WTC11 (cell line): ENCODE measurements at regions not wholly inside any gene's neighbourhood (a gene's known extent, or its start where the extent isn't known, plus 50 kb on each side); places are given as distances from the start of the nearest gene placed in this dataset.

Experiments used
- ATAC-seq: fragments of 200-7000 bp; cut with Tn5 transposase; 2 replicates; pipeline ENCODE4 v1.10.0; 2021; ENCODE audit warnings: mild to moderate bottlenecking, moderate library complexity
- CTCF ChIA-PET: fragments of 300-600 bp; sonication (Branson Sonifier 250); formaldehyde crosslinking; loops from one replicate; lab custom pipeline; 2021; ENCODE audit warnings: antibody characterized with exemption; lab: Charles Lee
- POLR2A ChIA-PET: fragments of 350-600 bp; sonication (Branson Sonifier 250); formaldehyde crosslinking; loops from one replicate; lab custom pipeline; 2021; ENCODE audit warnings: antibody characterized with exemption; lab: Charles Lee
- DNase-seq: peaks from one replicate; pipeline ENCODE4 v3.0.0; 2021; ENCODE audit warnings: low spot score
- H3K27ac Mint-ChIP-seq: 2 replicates; pipeline ENCODE4 v1.8.0; 2021; ENCODE audit warnings: mixed read lengths
- H3K27me3 Mint-ChIP-seq: 2 replicates; pipeline ENCODE4 v1.8.0; 2021; ENCODE audit warnings: low read depth, mild to moderate bottlenecking, moderate library complexity, mixed read lengths
- H3K36me3 Mint-ChIP-seq: 2 replicates; pipeline ENCODE4 v1.8.0; 2021; ENCODE audit warnings: mixed read lengths
- H3K4me1 Mint-ChIP-seq: 2 replicates; pipeline ENCODE4 v1.8.0; 2022; ENCODE audit warnings: mixed read lengths
- H3K4me3 Mint-ChIP-seq: 2 replicates; pipeline ENCODE4 v1.8.0; 2021; ENCODE audit warnings: mild to moderate bottlenecking, moderate library complexity, mixed read lengths
- H3K9me3 Mint-ChIP-seq: 2 replicates; pipeline ENCODE4 v1.8.0; 2021; ENCODE audit warnings: mixed read lengths
- EMX1 ChIP-seq: fragments of 250-450 bp; sonication (Bioruptor Pico); IDR thresholded peaks from 2 replicates; pipeline ENCODE4 v1.8.0; 2021; ENCODE audit warnings: mild to moderate bottlenecking
- ESRRA ChIP-seq: sonication (generic); formaldehyde crosslinking; IDR thresholded peaks from 2 replicates; pipeline ENCODE4 v1.8.1; 2022; ENCODE audit warnings: mild to moderate bottlenecking, missing genetic modification reagents, borderline replicate concordance
- JUN ChIP-seq: sonication (generic); formaldehyde crosslinking; IDR thresholded peaks from 2 replicates; pipeline ENCODE4 v1.8.0; 2023; ENCODE audit warnings: mild to moderate bottlenecking, missing genetic modification reagents
- MYBL2 ChIP-seq: sonication (generic); formaldehyde crosslinking; IDR thresholded peaks from 2 replicates; pipeline ENCODE4 v1.8.1; 2023; ENCODE audit warnings: mild to moderate bottlenecking, moderate library complexity, missing genetic modification reagents
- SMAD3 ChIP-seq: sonication (generic); formaldehyde crosslinking; IDR thresholded peaks from 2 replicates; pipeline ENCODE4 v1.8.0; 2022; ENCODE audit warnings: missing genetic modification reagents, mild to moderate bottlenecking, borderline replicate concordance
- SOX15 ChIP-seq: fragments of 250-450 bp; sonication (Bioruptor Pico); IDR thresholded peaks from 2 replicates; pipeline ENCODE4 v1.9.0; 2021; ENCODE audit warnings: mild to moderate bottlenecking
- ZNF219 ChIP-seq: sonication (generic); formaldehyde crosslinking; IDR thresholded peaks from 2 replicates; pipeline ENCODE4 v1.8.0; 2023; ENCODE audit warnings: missing genetic modification reagents, mild to moderate bottlenecking, borderline replicate concordance
- TF ChIP-seq, protein P1 (sequence below): sonication (generic); formaldehyde crosslinking; IDR thresholded peaks from 2 replicates; pipeline ENCODE4 v1.8.0; 2022; ENCODE audit warnings: mild to moderate bottlenecking, missing genetic modification reagents
- TF ChIP-seq, protein P2 (sequence below): sonication (generic); formaldehyde crosslinking; conservative IDR thresholded peaks from 2 replicates; pipeline ENCODE4 v1.8.1; 2023; ENCODE audit warnings: mild to moderate bottlenecking, low read depth, missing genetic modification reagents, moderate library complexity
- TF ChIP-seq, protein P3 (sequence below): fragments of 250-450 bp; sonication (Bioruptor Pico); IDR thresholded peaks from 2 replicates; pipeline ENCODE4 v1.8.0; 2021; ENCODE audit warnings: mild to moderate bottlenecking
- TF ChIP-seq, protein P4 (sequence below): fragments of 250-450 bp; sonication (Bioruptor Pico); IDR thresholded peaks from 2 replicates; pipeline ENCODE4 v1.9.0; 2021; ENCODE audit warnings: mild to moderate bottlenecking
- TF ChIP-seq, protein P5 (sequence below): sonication (generic); formaldehyde crosslinking; IDR thresholded peaks from 2 replicates; pipeline ENCODE4 v1.8.0; 2022; ENCODE audit warnings: missing genetic modification reagents
- TF ChIP-seq, protein P6 (sequence below): sonication (generic); formaldehyde crosslinking; IDR thresholded peaks from 2 replicates; pipeline ENCODE4 v1.8.0; 2022; ENCODE audit warnings: mild to moderate bottlenecking, missing genetic modification reagents
- TF ChIP-seq, protein P7 (sequence below): sonication (generic); formaldehyde crosslinking; IDR thresholded peaks from 2 replicates; pipeline ENCODE4 v1.8.1; 2023; ENCODE audit warnings: mild to moderate bottlenecking, missing genetic modification reagents, borderline replicate concordance

DNA sequence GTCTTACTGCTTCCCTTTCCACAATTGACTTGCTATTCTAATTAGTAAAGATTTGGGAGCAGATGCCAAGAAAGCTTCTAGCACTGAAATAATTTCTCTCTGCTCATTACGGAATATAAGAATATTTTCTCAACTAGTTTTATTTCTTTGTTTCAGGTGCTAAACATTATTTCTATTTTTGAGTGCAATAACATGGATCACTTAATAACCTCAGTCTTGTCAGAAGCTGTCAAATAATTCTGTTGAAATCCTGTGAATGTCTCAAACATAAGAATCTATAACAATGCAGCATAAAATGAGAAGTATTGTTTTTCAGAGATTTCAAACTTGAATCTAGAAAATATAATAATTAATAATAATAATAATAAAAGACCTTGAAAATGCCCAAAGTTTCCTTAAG lies 1221.0 kb downstream of the DSC3 start (continued):
- TF ChIP-seq, protein P1, sequence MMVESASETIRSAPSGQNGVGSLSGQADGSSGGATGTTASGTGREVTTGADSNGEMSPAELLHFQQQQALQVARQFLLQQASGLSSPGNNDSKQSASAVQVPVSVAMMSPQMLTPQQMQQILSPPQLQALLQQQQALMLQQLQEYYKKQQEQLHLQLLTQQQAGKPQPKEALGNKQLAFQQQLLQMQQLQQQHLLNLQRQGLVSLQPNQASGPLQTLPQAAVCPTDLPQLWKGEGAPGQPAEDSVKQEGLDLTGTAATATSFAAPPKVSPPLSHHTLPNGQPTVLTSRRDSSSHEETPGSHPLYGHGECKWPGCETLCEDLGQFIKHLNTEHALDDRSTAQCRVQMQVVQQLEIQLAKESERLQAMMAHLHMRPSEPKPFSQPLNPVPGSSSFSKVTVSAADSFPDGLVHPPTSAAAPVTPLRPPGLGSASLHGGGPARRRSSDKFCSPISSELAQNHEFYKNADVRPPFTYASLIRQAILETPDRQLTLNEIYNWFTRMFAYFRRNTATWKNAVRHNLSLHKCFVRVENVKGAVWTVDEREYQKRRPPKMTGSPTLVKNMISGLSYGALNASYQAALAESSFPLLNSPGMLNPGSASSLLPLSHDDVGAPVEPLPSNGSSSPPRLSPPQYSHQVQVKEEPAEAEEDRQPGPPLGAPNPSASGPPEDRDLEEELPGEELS (CRISPR knock-in tag), result no peak
- TF ChIP-seq, protein P2, sequence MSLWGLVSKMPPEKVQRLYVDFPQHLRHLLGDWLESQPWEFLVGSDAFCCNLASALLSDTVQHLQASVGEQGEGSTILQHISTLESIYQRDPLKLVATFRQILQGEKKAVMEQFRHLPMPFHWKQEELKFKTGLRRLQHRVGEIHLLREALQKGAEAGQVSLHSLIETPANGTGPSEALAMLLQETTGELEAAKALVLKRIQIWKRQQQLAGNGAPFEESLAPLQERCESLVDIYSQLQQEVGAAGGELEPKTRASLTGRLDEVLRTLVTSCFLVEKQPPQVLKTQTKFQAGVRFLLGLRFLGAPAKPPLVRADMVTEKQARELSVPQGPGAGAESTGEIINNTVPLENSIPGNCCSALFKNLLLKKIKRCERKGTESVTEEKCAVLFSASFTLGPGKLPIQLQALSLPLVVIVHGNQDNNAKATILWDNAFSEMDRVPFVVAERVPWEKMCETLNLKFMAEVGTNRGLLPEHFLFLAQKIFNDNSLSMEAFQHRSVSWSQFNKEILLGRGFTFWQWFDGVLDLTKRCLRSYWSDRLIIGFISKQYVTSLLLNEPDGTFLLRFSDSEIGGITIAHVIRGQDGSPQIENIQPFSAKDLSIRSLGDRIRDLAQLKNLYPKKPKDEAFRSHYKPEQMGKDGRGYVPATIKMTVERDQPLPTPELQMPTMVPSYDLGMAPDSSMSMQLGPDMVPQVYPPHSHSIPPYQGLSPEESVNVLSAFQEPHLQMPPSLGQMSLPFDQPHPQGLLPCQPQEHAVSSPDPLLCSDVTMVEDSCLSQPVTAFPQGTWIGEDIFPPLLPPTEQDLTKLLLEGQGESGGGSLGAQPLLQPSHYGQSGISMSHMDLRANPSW, result no peak
- TF ChIP-seq ZNF219 (no peak), SOX15 (no peak), EMX1 (CRISPR knock-in tag) (no peak)
- TF ChIP-seq, protein P3, sequence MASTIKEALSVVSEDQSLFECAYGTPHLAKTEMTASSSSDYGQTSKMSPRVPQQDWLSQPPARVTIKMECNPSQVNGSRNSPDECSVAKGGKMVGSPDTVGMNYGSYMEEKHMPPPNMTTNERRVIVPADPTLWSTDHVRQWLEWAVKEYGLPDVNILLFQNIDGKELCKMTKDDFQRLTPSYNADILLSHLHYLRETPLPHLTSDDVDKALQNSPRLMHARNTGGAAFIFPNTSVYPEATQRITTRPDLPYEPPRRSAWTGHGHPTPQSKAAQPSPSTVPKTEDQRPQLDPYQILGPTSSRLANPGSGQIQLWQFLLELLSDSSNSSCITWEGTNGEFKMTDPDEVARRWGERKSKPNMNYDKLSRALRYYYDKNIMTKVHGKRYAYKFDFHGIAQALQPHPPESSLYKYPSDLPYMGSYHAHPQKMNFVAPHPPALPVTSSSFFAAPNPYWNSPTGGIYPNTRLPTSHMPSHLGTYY (CRISPR knock-in tag), result no peak
- TF ChIP-seq, protein P4, sequence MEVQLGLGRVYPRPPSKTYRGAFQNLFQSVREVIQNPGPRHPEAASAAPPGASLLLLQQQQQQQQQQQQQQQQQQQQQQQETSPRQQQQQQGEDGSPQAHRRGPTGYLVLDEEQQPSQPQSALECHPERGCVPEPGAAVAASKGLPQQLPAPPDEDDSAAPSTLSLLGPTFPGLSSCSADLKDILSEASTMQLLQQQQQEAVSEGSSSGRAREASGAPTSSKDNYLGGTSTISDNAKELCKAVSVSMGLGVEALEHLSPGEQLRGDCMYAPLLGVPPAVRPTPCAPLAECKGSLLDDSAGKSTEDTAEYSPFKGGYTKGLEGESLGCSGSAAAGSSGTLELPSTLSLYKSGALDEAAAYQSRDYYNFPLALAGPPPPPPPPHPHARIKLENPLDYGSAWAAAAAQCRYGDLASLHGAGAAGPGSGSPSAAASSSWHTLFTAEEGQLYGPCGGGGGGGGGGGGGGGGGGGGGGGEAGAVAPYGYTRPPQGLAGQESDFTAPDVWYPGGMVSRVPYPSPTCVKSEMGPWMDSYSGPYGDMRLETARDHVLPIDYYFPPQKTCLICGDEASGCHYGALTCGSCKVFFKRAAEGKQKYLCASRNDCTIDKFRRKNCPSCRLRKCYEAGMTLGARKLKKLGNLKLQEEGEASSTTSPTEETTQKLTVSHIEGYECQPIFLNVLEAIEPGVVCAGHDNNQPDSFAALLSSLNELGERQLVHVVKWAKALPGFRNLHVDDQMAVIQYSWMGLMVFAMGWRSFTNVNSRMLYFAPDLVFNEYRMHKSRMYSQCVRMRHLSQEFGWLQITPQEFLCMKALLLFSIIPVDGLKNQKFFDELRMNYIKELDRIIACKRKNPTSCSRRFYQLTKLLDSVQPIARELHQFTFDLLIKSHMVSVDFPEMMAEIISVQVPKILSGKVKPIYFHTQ, result no peak

DNA sequence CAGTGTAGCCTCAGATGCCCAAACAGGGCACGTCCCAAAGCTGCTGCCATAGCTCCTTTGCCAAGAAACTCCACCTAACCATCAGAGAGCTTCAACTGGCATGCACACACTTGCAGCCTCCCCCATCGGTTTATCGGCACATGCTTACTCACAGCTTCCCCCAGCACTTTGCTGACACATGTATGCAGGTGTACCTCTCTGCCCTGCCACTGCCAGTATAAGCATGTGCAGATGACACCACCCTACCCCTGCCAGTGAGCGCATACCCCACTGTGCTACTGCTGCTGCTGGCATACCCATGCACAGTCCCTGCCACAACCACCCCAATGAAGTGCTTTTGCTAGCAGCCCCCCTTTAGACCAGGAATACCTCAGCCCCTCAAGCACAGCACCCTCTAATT lies 1231.0 kb downstream of the DSC3 start:
- H3K27ac Mint-ChIP-seq, result no peak overlapping the region
- no peaks in the 10 kb centered on the region for H3K36me3 Mint-ChIP-seq
- no peak for ATAC-seq
- H3K27me3 Mint-ChIP-seq, result no peaks in the 10 kb centered on the region
- no peaks in the 10 kb centered on the region for H3K9me3 Mint-ChIP-seq
- ChIA-PET CTCF (no interaction called here), POLR2A (no interaction called here)
- H3K4me1 Mint-ChIP-seq, result no peaks in the 10 kb centered on the region
- H3K4me3 Mint-ChIP-seq, result no peak overlapping the region
- TF ChIP-seq, protein P4, result no peak
- TF ChIP-seq JUN (CRISPR knock-in tag) (no peak), SMAD3 (CRISPR knock-in tag) (no peak), ESRRA (CRISPR knock-in tag) (no peak), MYBL2 (CRISPR knock-in tag) (no peak)
- TF ChIP-seq, protein P5, sequence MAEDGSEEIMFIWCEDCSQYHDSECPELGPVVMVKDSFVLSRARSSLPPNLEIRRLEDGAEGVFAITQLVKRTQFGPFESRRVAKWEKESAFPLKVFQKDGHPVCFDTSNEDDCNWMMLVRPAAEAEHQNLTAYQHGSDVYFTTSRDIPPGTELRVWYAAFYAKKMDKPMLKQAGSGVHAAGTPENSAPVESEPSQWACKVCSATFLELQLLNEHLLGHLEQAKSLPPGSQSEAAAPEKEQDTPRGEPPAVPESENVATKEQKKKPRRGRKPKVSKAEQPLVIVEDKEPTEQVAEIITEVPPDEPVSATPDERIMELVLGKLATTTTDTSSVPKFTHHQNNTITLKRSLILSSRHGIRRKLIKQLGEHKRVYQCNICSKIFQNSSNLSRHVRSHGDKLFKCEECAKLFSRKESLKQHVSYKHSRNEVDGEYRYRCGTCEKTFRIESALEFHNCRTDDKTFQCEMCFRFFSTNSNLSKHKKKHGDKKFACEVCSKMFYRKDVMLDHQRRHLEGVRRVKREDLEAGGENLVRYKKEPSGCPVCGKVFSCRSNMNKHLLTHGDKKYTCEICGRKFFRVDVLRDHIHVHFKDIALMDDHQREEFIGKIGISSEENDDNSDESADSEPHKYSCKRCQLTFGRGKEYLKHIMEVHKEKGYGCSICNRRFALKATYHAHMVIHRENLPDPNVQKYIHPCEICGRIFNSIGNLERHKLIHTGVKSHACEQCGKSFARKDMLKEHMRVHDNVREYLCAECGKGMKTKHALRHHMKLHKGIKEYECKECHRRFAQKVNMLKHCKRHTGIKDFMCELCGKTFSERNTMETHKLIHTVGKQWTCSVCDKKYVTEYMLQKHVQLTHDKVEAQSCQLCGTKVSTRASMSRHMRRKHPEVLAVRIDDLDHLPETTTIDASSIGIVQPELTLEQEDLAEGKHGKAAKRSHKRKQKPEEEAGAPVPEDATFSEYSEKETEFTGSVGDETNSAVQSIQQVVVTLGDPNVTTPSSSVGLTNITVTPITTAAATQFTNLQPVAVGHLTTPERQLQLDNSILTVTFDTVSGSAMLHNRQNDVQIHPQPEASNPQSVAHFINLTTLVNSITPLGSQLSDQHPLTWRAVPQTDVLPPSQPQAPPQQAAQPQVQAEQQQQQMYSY (CRISPR knock-in tag), result no peak
- TF ChIP-seq, protein P6, sequence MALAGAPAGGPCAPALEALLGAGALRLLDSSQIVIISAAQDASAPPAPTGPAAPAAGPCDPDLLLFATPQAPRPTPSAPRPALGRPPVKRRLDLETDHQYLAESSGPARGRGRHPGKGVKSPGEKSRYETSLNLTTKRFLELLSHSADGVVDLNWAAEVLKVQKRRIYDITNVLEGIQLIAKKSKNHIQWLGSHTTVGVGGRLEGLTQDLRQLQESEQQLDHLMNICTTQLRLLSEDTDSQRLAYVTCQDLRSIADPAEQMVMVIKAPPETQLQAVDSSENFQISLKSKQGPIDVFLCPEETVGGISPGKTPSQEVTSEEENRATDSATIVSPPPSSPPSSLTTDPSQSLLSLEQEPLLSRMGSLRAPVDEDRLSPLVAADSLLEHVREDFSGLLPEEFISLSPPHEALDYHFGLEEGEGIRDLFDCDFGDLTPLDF, result no peak
- TF ChIP-seq, protein P7, sequence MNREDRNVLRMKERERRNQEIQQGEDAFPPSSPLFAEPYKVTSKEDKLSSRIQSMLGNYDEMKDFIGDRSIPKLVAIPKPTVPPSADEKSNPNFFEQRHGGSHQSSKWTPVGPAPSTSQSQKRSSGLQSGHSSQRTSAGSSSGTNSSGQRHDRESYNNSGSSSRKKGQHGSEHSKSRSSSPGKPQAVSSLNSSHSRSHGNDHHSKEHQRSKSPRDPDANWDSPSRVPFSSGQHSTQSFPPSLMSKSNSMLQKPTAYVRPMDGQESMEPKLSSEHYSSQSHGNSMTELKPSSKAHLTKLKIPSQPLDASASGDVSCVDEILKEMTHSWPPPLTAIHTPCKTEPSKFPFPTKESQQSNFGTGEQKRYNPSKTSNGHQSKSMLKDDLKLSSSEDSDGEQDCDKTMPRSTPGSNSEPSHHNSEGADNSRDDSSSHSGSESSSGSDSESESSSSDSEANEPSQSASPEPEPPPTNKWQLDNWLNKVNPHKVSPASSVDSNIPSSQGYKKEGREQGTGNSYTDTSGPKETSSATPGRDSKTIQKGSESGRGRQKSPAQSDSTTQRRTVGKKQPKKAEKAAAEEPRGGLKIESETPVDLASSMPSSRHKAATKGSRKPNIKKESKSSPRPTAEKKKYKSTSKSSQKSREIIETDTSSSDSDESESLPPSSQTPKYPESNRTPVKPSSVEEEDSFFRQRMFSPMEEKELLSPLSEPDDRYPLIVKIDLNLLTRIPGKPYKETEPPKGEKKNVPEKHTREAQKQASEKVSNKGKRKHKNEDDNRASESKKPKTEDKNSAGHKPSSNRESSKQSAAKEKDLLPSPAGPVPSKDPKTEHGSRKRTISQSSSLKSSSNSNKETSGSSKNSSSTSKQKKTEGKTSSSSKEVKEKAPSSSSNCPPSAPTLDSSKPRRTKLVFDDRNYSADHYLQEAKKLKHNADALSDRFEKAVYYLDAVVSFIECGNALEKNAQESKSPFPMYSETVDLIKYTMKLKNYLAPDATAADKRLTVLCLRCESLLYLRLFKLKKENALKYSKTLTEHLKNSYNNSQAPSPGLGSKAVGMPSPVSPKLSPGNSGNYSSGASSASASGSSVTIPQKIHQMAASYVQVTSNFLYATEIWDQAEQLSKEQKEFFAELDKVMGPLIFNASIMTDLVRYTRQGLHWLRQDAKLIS (CRISPR knock-in tag), result no peak
- no peak for DNase-seq
